ENCODE measurements at regions not wholly inside any gene's neighbourhood (a gene's known extent, or its start where the extent isn't known, plus 50 kb on each side); places are given as distances from the start of the nearest gene placed in this dataset.

DNA sequence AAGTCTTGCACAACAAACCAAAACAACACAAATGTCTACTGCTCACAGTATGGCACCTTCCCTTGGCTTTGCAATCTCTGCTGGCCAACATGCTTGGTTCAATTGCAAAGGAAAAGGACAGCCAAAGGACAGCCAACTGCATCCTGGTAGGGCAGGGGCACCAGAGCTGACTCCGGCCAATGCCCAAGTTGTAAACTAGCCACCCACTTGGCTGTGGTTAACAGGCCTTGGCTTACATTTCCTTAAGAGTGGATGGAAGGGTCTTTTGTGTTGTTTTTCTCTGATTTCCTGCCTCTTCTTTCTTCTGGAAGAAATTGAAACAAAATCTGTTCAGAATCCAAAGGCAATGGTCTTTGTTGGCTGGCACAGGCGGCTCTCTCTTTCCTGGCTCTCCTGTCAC lies 119.1 kb upstream of the TRIB2 start:
- TF ChIP-seq, protein P1, sequence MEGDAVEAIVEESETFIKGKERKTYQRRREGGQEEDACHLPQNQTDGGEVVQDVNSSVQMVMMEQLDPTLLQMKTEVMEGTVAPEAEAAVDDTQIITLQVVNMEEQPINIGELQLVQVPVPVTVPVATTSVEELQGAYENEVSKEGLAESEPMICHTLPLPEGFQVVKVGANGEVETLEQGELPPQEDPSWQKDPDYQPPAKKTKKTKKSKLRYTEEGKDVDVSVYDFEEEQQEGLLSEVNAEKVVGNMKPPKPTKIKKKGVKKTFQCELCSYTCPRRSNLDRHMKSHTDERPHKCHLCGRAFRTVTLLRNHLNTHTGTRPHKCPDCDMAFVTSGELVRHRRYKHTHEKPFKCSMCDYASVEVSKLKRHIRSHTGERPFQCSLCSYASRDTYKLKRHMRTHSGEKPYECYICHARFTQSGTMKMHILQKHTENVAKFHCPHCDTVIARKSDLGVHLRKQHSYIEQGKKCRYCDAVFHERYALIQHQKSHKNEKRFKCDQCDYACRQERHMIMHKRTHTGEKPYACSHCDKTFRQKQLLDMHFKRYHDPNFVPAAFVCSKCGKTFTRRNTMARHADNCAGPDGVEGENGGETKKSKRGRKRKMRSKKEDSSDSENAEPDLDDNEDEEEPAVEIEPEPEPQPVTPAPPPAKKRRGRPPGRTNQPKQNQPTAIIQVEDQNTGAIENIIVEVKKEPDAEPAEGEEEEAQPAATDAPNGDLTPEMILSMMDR (IDR thresholded peaks at IDR 0.05): no peak
- TF ChIP-seq POLR2A (IDR thresholded peaks at IDR 0.05) (no peak), POLR2AphosphoS5 (IDR thresholded peaks at IDR 0.05; ENCODE audit: insufficient read depth in 1 of 2, low read depth in 1 of 2) (no peak)
